ENCODE measurements at regions not wholly inside any gene's neighbourhood (a gene's known extent, or its start where the extent isn't known, plus 50 kb on each side); places are given as distances from the start of the nearest gene placed in this dataset.

GRCh38 chrX:142363501-142363900, 158.4 kb upstream of the MAGEC2 start:
- Histone ChIP-seq H3K9me3 (ENCODE audit: control insufficient read depth, insufficient read depth, low read depth, low read length) (no peaks in the 10 kb centered on the region), H3K27ac (ENCODE audit: low read length) (no peak overlapping the region), H3K36me3 (ENCODE audit: control insufficient read depth, insufficient read depth, low read length) (no peaks in the 10 kb centered on the region), H3K4me3 (ENCODE audit: low read depth in 2 of 2, low read length in 2 of 2) (no peak overlapping the region), H3K4me1 (ENCODE audit: control insufficient read depth, insufficient read depth, low read length) (no peaks in the 10 kb centered on the region), H3K27me3 (ENCODE audit: control insufficient read depth, insufficient read depth, low read length) (no peaks in the 10 kb centered on the region)
- DNase-seq (ENCODE audit: low read depth, low spot score) (no peak), ATAC-seq (no peak)
- ChIA-PET CTCF (no interaction called here), POLR2A (no interaction called here)
- no TSS peak for BruUV-seq (replicated peaks)
- intact Hi-C loops (cut with micrococcal nuclease; ENCODE audit: unreplicated experiment) = no loop called here
- in situ Hi-C loops (cut with HindIII; ENCODE audit: low pct_unique_long_range_greater_than_20kb, low sequenced_read_pairs) = no loop called here
- TF ChIP-seq POLR2AphosphoS5 (IDR thresholded peaks at IDR 0.05; ENCODE audit: low read depth, low read length) = no peak
- TF ChIP-seq REST (IDR thresholded peaks at IDR 0.05; ENCODE audit: insufficient read depth in 1 of 2, low read depth in 2 of 2, low read length in 1 of 2) = no peak
- no peak for TF ChIP-seq TCF7L2 (IDR thresholded peaks at IDR 0.05; ENCODE audit: low read depth, low read length)
- TF ChIP-seq CTCF (IDR thresholded peaks at IDR 0.05) = no peak
- TF ChIP-seq SIN3A (IDR thresholded peaks at IDR 0.05; ENCODE audit: borderline replicate concordance, insufficient read depth, low read depth, low read length) = no peak

GRCh38 chrX:142359331-142359730, 154.2 kb upstream of the MAGEC2 start:
- ChIA-PET POLR2A (no interaction called here), CTCF (no interaction called here)
- no TSS peak for BruUV-seq (replicated peaks)
- Histone ChIP-seq H3K27ac (ENCODE audit: low read length) (no peak overlapping the region), H3K27me3 (ENCODE audit: control insufficient read depth, insufficient read depth, low read length) (no peaks in the 10 kb centered on the region), H3K36me3 (ENCODE audit: control insufficient read depth, insufficient read depth, low read length) (no peaks in the 10 kb centered on the region), H3K4me1 (ENCODE audit: control insufficient read depth, insufficient read depth, low read length) (no peaks in the 10 kb centered on the region), H3K4me3 (ENCODE audit: low read depth in 2 of 2, low read length in 2 of 2) (no peak overlapping the region), H3K9me3 (ENCODE audit: control insufficient read depth, insufficient read depth, low read depth, low read length) (no peaks in the 10 kb centered on the region)
- ATAC-seq (no peak), DNase-seq (ENCODE audit: low read depth, low spot score) (no peak)
- TF ChIP-seq REST (IDR thresholded peaks at IDR 0.05; ENCODE audit: insufficient read depth in 1 of 2, low read depth in 2 of 2, low read length in 1 of 2) (no peak), TCF7L2 (IDR thresholded peaks at IDR 0.05; ENCODE audit: low read depth, low read length) (no peak), SIN3A (IDR thresholded peaks at IDR 0.05; ENCODE audit: borderline replicate concordance, insufficient read depth, low read depth, low read length) (no peak), POLR2AphosphoS5 (IDR thresholded peaks at IDR 0.05; ENCODE audit: low read depth, low read length) (no peak), CTCF (IDR thresholded peaks at IDR 0.05) (no peak)
- intact Hi-C loops (cut with micrococcal nuclease; ENCODE audit: unreplicated experiment) = no loop called here
- in situ Hi-C loops (cut with HindIII; ENCODE audit: low pct_unique_long_range_greater_than_20kb, low sequenced_read_pairs) = no loop called here
